Psoas muscle (tissue), 7 donors: ENCODE measurements at regions not wholly inside any gene's neighbourhood (a gene's known extent, or its start where the extent isn't known, plus 50 kb on each side); places are given as distances from the start of the nearest gene placed in this dataset.

Experiments used
- ATAC-seq, 4 donors: fragments of 200-7000 bp; cut with Tn5 transposase; one replicate each; pipeline ENCODE4 v1.9.1; 2020; ENCODE audit warnings: moderate library complexity in 3 of 4, mild to moderate bottlenecking in 2 of 4
- DNase-seq, 2 donors: peaks; one replicate each; pipeline ENCODE4 v3.0.0-alpha.2; 2020
- H3K27ac ChIP-seq: fragments of 200-600 bp; one replicate; pipeline ENCODE4 v1.8.0; 2022
- H3K27me3 ChIP-seq, 3 donors: fragments of 200-600 bp in 1 of 3; one replicate each; pipeline versions ENCODE4 v1.6.1 to v1.8.0; 2013 to 2022; ENCODE audit warnings: low read length in 2 of 3, mild to moderate bottlenecking in 2 of 3, moderate library complexity in 1 of 3; ENCODE audit not compliant: insufficient read depth in 3 of 3
- H3K36me3 ChIP-seq, 2 donors: fragments of 200-600 bp in 1 of 2; one replicate each; pipeline versions ENCODE4 v1.6.1 to v1.8.0; 2013 to 2022; ENCODE audit warnings: low read depth in 1 of 2, mild to moderate bottlenecking in 1 of 2, moderate library complexity in 1 of 2; ENCODE audit not compliant: insufficient read depth in 1 of 2
- H3K4me1 ChIP-seq: fragments of 200-600 bp; one replicate; pipeline ENCODE4 v1.8.0; 2022
- H3K4me3 ChIP-seq: fragments of 200-600 bp; one replicate; pipeline ENCODE4 v1.8.0; 2022; ENCODE audit warnings: mild to moderate bottlenecking
- H3K9me3 ChIP-seq: fragments of 200-600 bp; one replicate; pipeline ENCODE4 v1.8.0; 2022
- CTCF ChIP-seq: fragments of 200-600 bp; IDR thresholded peaks from one replicate; pipeline ENCODE4 v1.8.0; 2022; ENCODE audit warnings: antibody characterized with exemption
- WGBS, 3 donors: extraction: QIAGEN DNeasy Blood & Tissue Kit; methylation state at CpG; one replicate each; pipeline versions ENCODE4 v1.1.6 to v1.1.7; 2013; 5-methylcytosine and 5-hydroxymethylcytosine counted together
- intact Hi-C, 2 donors: fragments of 100-400 bp; cut with DNase I; formaldehyde crosslinking; loops; one replicate each; pipeline versions ENCODE4 v1.11.0 to v1.14.2; 2022
- donor health status: healthy with polysubstance abuse.
- donor health status: DM: no; HTN: no; CAD: no; lungs with moderate emphysema.
- donor health status: Bipolar disorder and iron deficiency.
- donor health status: healthy.
- donor health status: DM: yes; HTN: yes; CAD: no.
- donor health status: DM: no; HTN: no; CAD: no.
- donor health status: DM: yes; HTN: yes; CAD: no.

- DNase-seq (no peak), ATAC-seq (no peak)
- Histone ChIP-seq H3K9me3 (no peaks in the 10 kb centered on the region), H3K27ac (no peak overlapping the region), H3K4me1 (no peaks in the 10 kb centered on the region), H3K27me3 (no peaks in the 10 kb centered on the region), H3K4me3 (no peak overlapping the region), H3K36me3 (no peaks in the 10 kb centered on the region)
- 95 to 100% (median 96%) methylated on average over 1 of the region's 1 CpG for WGBS, 3 donors
- intact Hi-C loops: no loop called here
- no peak for TF ChIP-seq CTCF
These were observed 533.8 kb upstream of the CDH5 start for GRCh38 chr16:65832679-65833078.

GRCh38 chr16:65831903-65832666, 534.4 kb upstream of the CDH5 start:
- Histone ChIP-seq H3K27ac (no peak overlapping the region), H3K9me3 (no peaks in the 10 kb centered on the region), H3K27me3 (no peaks in the 10 kb centered on the region), H3K4me1 (no peaks in the 10 kb centered on the region), H3K36me3 (no peaks in the 10 kb centered on the region), H3K4me3 (no peak overlapping the region)
- intact Hi-C loops: no loop called here
- 81 to 88% (median 87%) methylated on average over 4 of the region's 4 CpGs for WGBS, 3 donors
- ATAC-seq: no peak
- no peak for DNase-seq
- no peak for TF ChIP-seq CTCF

GRCh38 chr16:65829076-65829475, 537.4 kb upstream of the CDH5 start:
- Histone ChIP-seq H3K4me3 (no peak overlapping the region), H3K27me3 (no peaks in the 10 kb centered on the region), H3K4me1 (no peaks in the 10 kb centered on the region), H3K9me3 (no peaks in the 10 kb centered on the region), H3K36me3 (no peaks in the 10 kb centered on the region), H3K27ac (no peak overlapping the region)
- no peak for TF ChIP-seq CTCF
- DNase-seq: no peak
- intact Hi-C loops: no loop called here
- no peak for ATAC-seq
- 57 to 80% (median 74%) methylated on average over 4 of the region's 4 CpGs for WGBS, 3 donors

GRCh38 chr16:65828296-65828695, 538.2 kb upstream of the CDH5 start:
- Histone ChIP-seq H3K36me3 (no peaks in the 10 kb centered on the region), H3K4me1 (no peaks in the 10 kb centered on the region), H3K4me3 (no peak overlapping the region), H3K27ac (no peak overlapping the region), H3K9me3 (no peaks in the 10 kb centered on the region), H3K27me3 (no peaks in the 10 kb centered on the region)
- 69 to 85% (median 85%) methylated on average over 2 of the region's 2 CpGs for WGBS, 3 donors
- TF ChIP-seq CTCF: no peak
- DNase-seq: no peak
- intact Hi-C loops: no loop called here
- no peak for ATAC-seq

- WGBS, 3 donors: 94 to 96% (median 95%) methylated on average over 2 of the region's 2 CpGs
- no peak overlapping the region for H3K4me3 ChIP-seq
- H3K4me1 ChIP-seq: no peaks in the 10 kb centered on the region
- H3K36me3 ChIP-seq: no peaks in the 10 kb centered on the region
- ATAC-seq: no peak
- no peak overlapping the region for H3K27ac ChIP-seq
- intact Hi-C loops: no loop called here
- DNase-seq: no peak
- TF ChIP-seq CTCF: no peak
- no peaks in the 10 kb centered on the region for H3K27me3 ChIP-seq
- H3K9me3 ChIP-seq: no peaks in the 10 kb centered on the region
These were observed 539.3 kb upstream of the CDH5 start for GRCh38 chr16:65827231-65827630.
